Natural killer cell treated with Interleukin-12 subunit alpha and Interleukin-12 subunit beta and Interleukin-15 and Interleukin-18, amount 100 ng/mL, for 72 hours (primary cell): ENCODE measurements at regions not wholly inside any gene's neighbourhood (a gene's known extent, or its start where the extent isn't known, plus 50 kb on each side); places are given as distances from the start of the nearest gene placed in this dataset.

ENCODE experiments used
- ATAC-seq, 2 donors: fragments of 150-1000 bp; cut with Tn5 transposase in 1 of 2; sonication (Bioruptor Pico), chemical (Tn5 transposase) in 1 of 2; 2 replicates each; pipeline ENCODE4 v1.10.0; 2021
- DNase-seq: peaks from one replicate; pipeline ENCODE4 v3.0.0; 2022; ENCODE audit warnings: low spot score
- H3K27ac Mint-ChIP-seq, 2 donors: 1 replicate in 1 of 2; 2 replicates in 1 of 2; pipeline ENCODE4 v1.8.0; 2022; ENCODE audit warnings: mixed read lengths in 2 of 2, mild to moderate bottlenecking in 1 of 2, moderate library complexity in 1 of 2
- H3K27me3 Mint-ChIP-seq, 2 donors: 1 replicate in 1 of 2; 2 replicates in 1 of 2; pipeline ENCODE4 v1.8.0; 2022; ENCODE audit warnings: mixed read lengths in 2 of 2
- H3K36me3 Mint-ChIP-seq: one replicate; pipeline ENCODE4 v1.8.0; 2022; ENCODE audit warnings: mixed read lengths
- H3K4me1 Mint-ChIP-seq, 2 donors: 1 replicate in 1 of 2; 2 replicates in 1 of 2; pipeline ENCODE4 v1.8.0; 2022; ENCODE audit warnings: low read depth in 2 of 2, mixed read lengths in 2 of 2, mild to moderate bottlenecking in 1 of 2
- H3K4me3 Mint-ChIP-seq: one replicate; pipeline ENCODE4 v1.8.0; 2022; ENCODE audit warnings: mixed read lengths
- H3K9me3 Mint-ChIP-seq: 2 replicates; pipeline ENCODE4 v1.8.0; 2022; ENCODE audit warnings: mixed read lengths

- peaks cover 15% of the 10 kb centered on the region for H3K9me3 Mint-ChIP-seq
- no peak for ATAC-seq
Observed at GRCh38 chr3:34727700-34728099, 911.6 kb upstream of the ARPP21 start.

GRCh38 chr3:34742151-34742550 is 897.2 kb upstream of the ARPP21 start:
- Mint-ChIP-seq H3K4me3 (no peak overlapping the region), H3K36me3 (no peaks in the 10 kb centered on the region), H3K9me3 (peaks cover 19% of the 10 kb centered on the region), H3K4me1 (no peaks in the 10 kb centered on the region), H3K27me3 (no peaks in the 10 kb centered on the region), H3K27ac (no peak overlapping the region)
- DNase-seq (no peak), ATAC-seq (no peak)

More at GRCh38 chr3:34727700-34728099, 911.6 kb upstream of the ARPP21 start:
- Mint-ChIP-seq H3K27me3 (no peaks in the 10 kb centered on the region), H3K27ac (no peak overlapping the region), H3K4me1 (no peaks in the 10 kb centered on the region), H3K36me3 (peaks cover 6% of the 10 kb centered on the region), H3K4me3 (no peak overlapping the region)
- no peak for DNase-seq

- Mint-ChIP-seq H3K4me3 (no peak overlapping the region), H3K4me1 (no peaks in the 10 kb centered on the region), H3K9me3 (peaks cover 18% of the 10 kb centered on the region), H3K27ac (no peak overlapping the region), H3K27me3 (no peaks in the 10 kb centered on the region), H3K36me3 (peaks cover 10% of the 10 kb centered on the region)
- DNase-seq = no peak
- no peak for ATAC-seq
Observed at GRCh38 chr3:34758630-34759261, 880.6 kb upstream of the ARPP21 start.

- Mint-ChIP-seq H3K27me3 (no peaks in the 10 kb centered on the region), H3K4me3 (no peak overlapping the region), H3K36me3 (no peaks in the 10 kb centered on the region), H3K9me3 (peaks cover 21% of the 10 kb centered on the region), H3K27ac (no peak overlapping the region), H3K4me1 (no peaks in the 10 kb centered on the region)
- ATAC-seq = no peak
- no peak for DNase-seq
Observed at GRCh38 chr3:34777386-34777785, 861.9 kb upstream of the ARPP21 start.

GRCh38 chr3:34779092-34779491 is 860.2 kb upstream of the ARPP21 start:
- Mint-ChIP-seq H3K27ac (no peak overlapping the region), H3K4me1 (no peaks in the 10 kb centered on the region), H3K9me3 (peaks cover 22% of the 10 kb centered on the region), H3K27me3 (no peaks in the 10 kb centered on the region), H3K4me3 (no peak overlapping the region), H3K36me3 (no peaks in the 10 kb centered on the region)
- DNase-seq = no peak
- ATAC-seq = no peak

- no peak for ATAC-seq
- Mint-ChIP-seq H3K27ac (no peak overlapping the region), H3K4me3 (no peak overlapping the region), H3K4me1 (no peaks in the 10 kb centered on the region), H3K36me3 (no peaks in the 10 kb centered on the region), H3K9me3 (peaks cover 22% of the 10 kb centered on the region), H3K27me3 (no peaks in the 10 kb centered on the region)
- DNase-seq = no peak
Observed at GRCh38 chr3:34780294-34780693, 859.0 kb upstream of the ARPP21 start.

- H3K27me3 Mint-ChIP-seq = no peaks in the 10 kb centered on the region
- H3K4me1 Mint-ChIP-seq = no peaks in the 10 kb centered on the region
- DNase-seq (no peak), ATAC-seq (no peak)
- peaks cover 19% of the 10 kb centered on the region for H3K9me3 Mint-ChIP-seq
- no peak overlapping the region for H3K4me3 Mint-ChIP-seq
- no peak overlapping the region for H3K27ac Mint-ChIP-seq
- no peaks in the 10 kb centered on the region for H3K36me3 Mint-ChIP-seq
Observed at GRCh38 chr3:34780973-34781372, 858.4 kb upstream of the ARPP21 start.

- Mint-ChIP-seq H3K27ac (no peak overlapping the region), H3K9me3 (peaks cover 19% of the 10 kb centered on the region), H3K4me3 (no peak overlapping the region), H3K36me3 (no peaks in the 10 kb centered on the region), H3K4me1 (no peaks in the 10 kb centered on the region), H3K27me3 (no peaks in the 10 kb centered on the region)
- ATAC-seq (no peak), DNase-seq (no peak)
Observed at GRCh38 chr3:34782871-34783270, 856.5 kb upstream of the ARPP21 start.

GRCh38 chr3:34783876-34784275 is 855.4 kb upstream of the ARPP21 start:
- Mint-ChIP-seq H3K27me3 (no peaks in the 10 kb centered on the region), H3K9me3 (peaks cover 16% of the 10 kb centered on the region), H3K4me3 (no peak overlapping the region), H3K27ac (no peak overlapping the region), H3K4me1 (no peaks in the 10 kb centered on the region), H3K36me3 (no peaks in the 10 kb centered on the region)
- DNase-seq (no peak), ATAC-seq (no peak)

- no peak for DNase-seq
- H3K9me3 Mint-ChIP-seq = peaks cover 6% of the 10 kb centered on the region
- H3K4me1 Mint-ChIP-seq = no peaks in the 10 kb centered on the region
- no peaks in the 10 kb centered on the region for H3K36me3 Mint-ChIP-seq
- ATAC-seq = no peak
- H3K4me3 Mint-ChIP-seq = no peak overlapping the region
- no peak overlapping the region for H3K27ac Mint-ChIP-seq
- no peaks in the 10 kb centered on the region for H3K27me3 Mint-ChIP-seq
Observed at GRCh38 chr3:34793057-34793456, 846.3 kb upstream of the ARPP21 start.

- Mint-ChIP-seq H3K36me3 (no peaks in the 10 kb centered on the region), H3K27me3 (no peaks in the 10 kb centered on the region), H3K27ac (no peak overlapping the region), H3K4me3 (no peak overlapping the region), H3K4me1 (no peaks in the 10 kb centered on the region), H3K9me3 (peaks cover 5% of the 10 kb centered on the region)
- ATAC-seq (no peak), DNase-seq (no peak)
Observed at GRCh38 chr3:34807611-34808010, 831.7 kb upstream of the ARPP21 start.

- Mint-ChIP-seq H3K9me3 (peaks cover 5% of the 10 kb centered on the region), H3K36me3 (no peaks in the 10 kb centered on the region), H3K27me3 (no peaks in the 10 kb centered on the region), H3K4me1 (no peaks in the 10 kb centered on the region), H3K27ac (no peak overlapping the region), H3K4me3 (no peak overlapping the region)
- ATAC-seq = no peak
- DNase-seq = no peak
Observed at GRCh38 chr3:34808287-34808686, 831.0 kb upstream of the ARPP21 start.

GRCh38 chr3:34828847-34829246 is 810.5 kb upstream of the ARPP21 start:
- H3K9me3 Mint-ChIP-seq = peaks cover 6% of the 10 kb centered on the region
- H3K27me3 Mint-ChIP-seq = no peaks in the 10 kb centered on the region
- DNase-seq (no peak), ATAC-seq (no peak)
- no peaks in the 10 kb centered on the region for H3K4me1 Mint-ChIP-seq
- no peak overlapping the region for H3K4me3 Mint-ChIP-seq
- H3K27ac Mint-ChIP-seq = no peak overlapping the region
- H3K36me3 Mint-ChIP-seq = no peaks in the 10 kb centered on the region

GRCh38 chr3:34832865-34833508 is 806.3 kb upstream of the ARPP21 start:
- Mint-ChIP-seq H3K4me1 (no peaks in the 10 kb centered on the region), H3K9me3 (peaks cover 4% of the 10 kb centered on the region), H3K4me3 (no peak overlapping the region), H3K36me3 (no peaks in the 10 kb centered on the region), H3K27me3 (no peaks in the 10 kb centered on the region), H3K27ac (no peak overlapping the region)
- DNase-seq = no peak
- no peak for ATAC-seq
